Left ventricle myocardium inferior (tissue), 1 donor: ENCODE measurements at regions not wholly inside any gene's neighbourhood (a gene's known extent, or its start where the extent isn't known, plus 50 kb on each side); places are given as distances from the start of the nearest gene placed in this dataset.

Experiments
- DNase-seq: peaks from one replicate; pipeline ENCODE4 v3.0.0-alpha.2; 2020
- H3K27ac ChIP-seq: fragments of 200-600 bp; replicated peaks from 2 replicates; pipeline ENCODE4 v1.8.0; 2021
- H3K27me3 ChIP-seq: fragments of 200-600 bp; 2 replicates; pipeline ENCODE4 v1.8.0; 2021; ENCODE audit warnings: low read depth
- H3K36me3 ChIP-seq: fragments of 200-600 bp; 2 replicates; pipeline ENCODE4 v1.8.0; 2021
- H3K4me1 ChIP-seq: fragments of 200-600 bp; 2 replicates; pipeline ENCODE4 v1.8.0; 2021
- H3K4me3 ChIP-seq: fragments of 200-600 bp; 2 replicates; pipeline ENCODE4 v1.8.0; 2021; ENCODE audit warnings: mild to moderate bottlenecking, moderate library complexity
- H3K9me3 ChIP-seq: fragments of 200-600 bp; replicated peaks from 2 replicates; pipeline ENCODE4 v1.8.0; 2021
- intact Hi-C: fragments of 100-400 bp; cut with micrococcal nuclease; formaldehyde crosslinking; loops from one replicate; pipeline ENCODE4 v1.11.0; 2022
- TF ChIP-seq, protein P1 (sequence below): fragments of 200-600 bp; IDR thresholded peaks from 2 replicates; pipeline ENCODE4 v1.8.0; 2021; ENCODE audit warnings: antibody characterized with exemption, mild to moderate bottlenecking, borderline replicate concordance
- donor health status: DM: no; HTN: yes; CAD: no; lungs with severe emphysema.

DNA sequence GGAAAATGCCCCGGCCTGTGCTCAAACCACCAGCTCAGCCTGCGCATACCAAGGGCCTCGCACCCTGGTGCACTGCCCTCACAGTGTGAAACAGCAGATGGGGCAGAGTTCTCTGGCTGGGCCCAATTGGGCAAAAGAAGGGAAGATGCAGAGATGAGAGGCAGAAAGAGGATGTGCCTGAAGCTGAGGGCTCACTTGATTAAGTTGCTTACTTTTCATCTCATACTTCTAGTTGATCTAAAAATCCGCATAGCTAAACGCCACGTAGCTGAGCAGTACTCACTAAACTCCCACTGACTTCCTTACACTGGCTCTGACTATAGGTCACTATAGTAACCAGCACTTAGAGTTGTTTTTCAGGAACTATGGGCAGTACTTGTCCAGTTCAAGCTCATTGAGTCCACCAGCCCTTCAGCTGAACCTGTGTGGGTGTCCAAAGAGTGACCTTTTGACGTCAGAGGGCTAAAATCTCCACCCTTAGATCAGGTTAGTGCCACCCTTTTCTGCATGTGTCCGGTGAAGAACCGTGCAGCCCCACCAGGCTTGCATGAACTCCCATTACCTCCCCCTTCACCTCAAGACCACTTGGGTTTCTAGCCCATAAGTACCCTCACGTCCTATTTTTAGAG lies 215.2 kb downstream of the AUH start:
- Histone ChIP-seq H3K27me3 (no peaks in the 10 kb centered on the region), H3K36me3 (no peaks in the 10 kb centered on the region), H3K27ac (no peak overlapping the region), H3K4me3 (no peak overlapping the region), H3K4me1 (peaks cover 6% of the 10 kb centered on the region), H3K9me3 (peaks cover 10% of the 10 kb centered on the region)
- intact Hi-C loops: no loop called here
- no peak for DNase-seq
- TF ChIP-seq, protein P1, sequence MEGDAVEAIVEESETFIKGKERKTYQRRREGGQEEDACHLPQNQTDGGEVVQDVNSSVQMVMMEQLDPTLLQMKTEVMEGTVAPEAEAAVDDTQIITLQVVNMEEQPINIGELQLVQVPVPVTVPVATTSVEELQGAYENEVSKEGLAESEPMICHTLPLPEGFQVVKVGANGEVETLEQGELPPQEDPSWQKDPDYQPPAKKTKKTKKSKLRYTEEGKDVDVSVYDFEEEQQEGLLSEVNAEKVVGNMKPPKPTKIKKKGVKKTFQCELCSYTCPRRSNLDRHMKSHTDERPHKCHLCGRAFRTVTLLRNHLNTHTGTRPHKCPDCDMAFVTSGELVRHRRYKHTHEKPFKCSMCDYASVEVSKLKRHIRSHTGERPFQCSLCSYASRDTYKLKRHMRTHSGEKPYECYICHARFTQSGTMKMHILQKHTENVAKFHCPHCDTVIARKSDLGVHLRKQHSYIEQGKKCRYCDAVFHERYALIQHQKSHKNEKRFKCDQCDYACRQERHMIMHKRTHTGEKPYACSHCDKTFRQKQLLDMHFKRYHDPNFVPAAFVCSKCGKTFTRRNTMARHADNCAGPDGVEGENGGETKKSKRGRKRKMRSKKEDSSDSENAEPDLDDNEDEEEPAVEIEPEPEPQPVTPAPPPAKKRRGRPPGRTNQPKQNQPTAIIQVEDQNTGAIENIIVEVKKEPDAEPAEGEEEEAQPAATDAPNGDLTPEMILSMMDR: no peak

DNA sequence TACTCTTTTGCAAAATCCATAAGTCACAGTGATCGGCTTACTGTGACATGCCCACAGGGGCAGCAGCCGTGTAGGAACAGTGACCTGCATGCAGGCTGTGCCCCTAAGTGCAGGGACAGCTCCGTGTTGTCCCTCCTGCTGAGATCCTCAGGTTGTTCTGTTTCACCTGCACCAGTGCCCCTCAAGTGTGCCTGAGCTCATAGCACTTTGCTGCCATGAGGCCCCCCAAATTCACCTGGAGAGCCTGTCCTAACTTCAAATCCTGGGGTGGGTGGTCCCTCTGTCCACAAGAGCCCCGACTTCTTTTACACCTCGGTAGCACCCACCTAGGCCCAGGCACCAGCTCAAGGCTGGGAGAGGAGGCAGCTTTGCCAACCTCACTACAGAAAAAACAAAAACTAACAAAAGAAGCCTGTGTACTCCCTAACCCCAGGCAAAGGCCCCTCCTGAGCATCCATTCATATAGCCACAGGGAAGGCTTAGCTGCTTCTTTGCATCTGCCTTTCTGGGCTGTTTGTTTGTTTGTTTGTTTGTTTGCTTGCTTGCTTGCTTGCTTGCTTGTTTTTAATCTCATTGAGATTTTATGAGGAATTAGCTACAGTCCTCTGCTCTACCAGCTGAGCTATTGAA lies 214.5 kb downstream of the AUH start:
- TF ChIP-seq, protein P1: no peak
- H3K4me1 ChIP-seq: no peaks in the 10 kb centered on the region
- no peak overlapping the region for H3K27ac ChIP-seq
- no peaks in the 10 kb centered on the region for H3K36me3 ChIP-seq
- H3K4me3 ChIP-seq: no peak overlapping the region
- intact Hi-C loops: no loop called here
- peaks cover 10% of the 10 kb centered on the region for H3K9me3 ChIP-seq
- no peak for DNase-seq
- H3K27me3 ChIP-seq: no peaks in the 10 kb centered on the region

DNA sequence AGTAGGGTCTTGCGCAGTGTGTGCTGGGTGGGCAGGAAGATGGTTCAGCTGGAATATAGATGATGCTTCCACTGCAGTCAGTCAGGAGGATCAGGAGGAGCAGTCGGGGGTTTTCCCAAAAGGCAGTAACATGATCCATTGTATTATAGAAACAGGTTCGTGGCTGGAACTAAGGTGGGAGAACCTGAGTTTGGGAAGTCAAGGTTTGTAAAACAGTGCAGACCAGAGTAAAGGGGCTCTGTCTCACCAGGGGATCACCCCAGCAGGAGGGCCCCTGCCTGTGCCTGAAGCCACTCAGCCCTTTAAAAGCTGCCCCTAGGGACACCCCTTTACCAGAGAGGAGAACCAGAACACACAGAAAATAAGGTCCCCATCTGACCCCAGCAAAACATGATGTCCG lies 213.4 kb downstream of the AUH start:
- intact Hi-C loops: no loop called here
- TF ChIP-seq, protein P1: no peak
- no peak overlapping the region for H3K27ac ChIP-seq
- H3K4me1 ChIP-seq: no peaks in the 10 kb centered on the region
- no peak overlapping the region for H3K4me3 ChIP-seq
- H3K9me3 ChIP-seq: peaks cover 10% of the 10 kb centered on the region
- no peaks in the 10 kb centered on the region for H3K27me3 ChIP-seq
- no peak for DNase-seq
- no peaks in the 10 kb centered on the region for H3K36me3 ChIP-seq

DNA sequence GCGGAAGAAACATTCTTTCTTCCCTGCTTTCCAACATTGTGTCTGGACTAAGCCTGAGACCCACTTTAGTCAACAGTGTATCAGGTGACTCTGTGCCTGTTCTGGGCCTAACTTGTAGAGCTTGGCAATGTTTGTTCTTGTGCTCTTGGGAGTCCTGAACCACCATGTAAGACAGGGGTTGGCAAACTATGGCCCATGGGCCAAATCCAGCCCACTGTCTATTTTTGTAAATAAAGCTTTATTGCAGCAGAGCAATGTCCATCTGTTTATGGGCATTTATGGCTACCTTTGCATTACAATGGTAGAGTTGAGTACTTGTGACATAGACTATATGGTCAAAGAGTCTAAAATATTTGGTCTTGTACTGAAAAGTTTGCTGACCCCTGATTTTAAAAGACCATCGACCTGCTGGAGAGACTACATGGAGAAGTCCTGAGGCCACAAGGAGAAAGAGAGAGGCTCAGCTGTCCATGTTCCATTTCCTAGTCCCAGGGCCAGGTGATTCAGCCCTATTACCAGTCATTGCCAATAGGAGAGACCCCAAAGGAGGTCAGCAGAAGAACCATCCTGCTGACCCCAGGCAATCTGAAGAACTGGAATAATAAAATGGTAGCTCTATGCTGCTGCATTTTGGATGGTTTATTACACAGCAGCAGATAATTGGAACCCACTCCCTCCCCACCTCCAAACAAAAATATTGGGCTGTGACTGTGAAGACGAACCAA lies 211.3 kb downstream of the AUH start:
- Histone ChIP-seq H3K27me3 (no peaks in the 10 kb centered on the region), H3K36me3 (no peaks in the 10 kb centered on the region), H3K4me3 (no peak overlapping the region), H3K27ac (no peak overlapping the region), H3K4me1 (no peaks in the 10 kb centered on the region), H3K9me3 (peaks cover 15% of the 10 kb centered on the region)
- TF ChIP-seq, protein P1: no peak
- DNase-seq: no peak
- intact Hi-C loops: no loop called here

DNA sequence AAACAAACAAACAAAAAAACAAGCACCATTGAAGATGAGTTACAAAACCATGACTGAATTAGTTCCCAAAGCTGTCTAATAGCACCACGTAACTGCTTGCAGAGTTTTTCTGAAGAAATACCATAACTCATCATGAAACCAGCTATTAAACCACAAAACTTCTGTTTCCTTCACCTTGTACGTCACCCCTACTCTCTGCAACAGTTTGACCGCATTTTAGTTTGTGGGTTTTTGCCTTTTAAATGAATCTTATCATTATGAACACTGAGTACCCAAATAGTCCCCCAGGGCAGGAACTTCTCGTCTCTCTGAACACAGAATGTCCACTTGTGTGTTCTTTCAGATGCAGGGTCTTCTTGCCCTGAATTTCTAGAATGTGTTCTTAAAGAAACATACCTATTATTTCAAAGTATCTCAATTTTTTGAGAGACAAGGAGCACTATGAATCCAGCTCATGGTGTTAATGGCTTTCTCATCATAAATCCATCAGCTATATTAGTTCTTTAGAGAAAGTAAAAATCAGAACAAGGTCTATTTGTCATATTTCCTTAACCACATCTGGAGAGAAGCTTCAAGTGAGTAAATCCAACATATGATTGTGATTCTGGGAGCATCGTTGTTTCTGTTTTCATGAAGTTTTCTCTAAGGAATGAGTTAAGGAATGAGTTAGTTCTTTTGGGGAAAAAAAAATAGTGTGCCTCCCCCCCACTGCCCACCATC lies 210.6 kb downstream of the AUH start:
- intact Hi-C loops: no loop called here
- Histone ChIP-seq H3K9me3 (peaks cover 15% of the 10 kb centered on the region), H3K27me3 (no peaks in the 10 kb centered on the region), H3K27ac (no peak overlapping the region), H3K4me1 (no peaks in the 10 kb centered on the region), H3K4me3 (no peak overlapping the region), H3K36me3 (no peaks in the 10 kb centered on the region)
- TF ChIP-seq, protein P1: no peak
- DNase-seq: no peak
